Tibial nerve (tissue), 4 donors: ENCODE measurements at regions not wholly inside any gene's neighbourhood (a gene's known extent, or its start where the extent isn't known, plus 50 kb on each side); places are given as distances from the start of the nearest gene placed in this dataset.
"Not testable (repeated sequence)": the region's sequence is repeated elsewhere in the genome, so short reads cannot be mapped to it uniquely, and the experiment has no call there.

Source experiments
- DNase-seq, 2 donors: peaks; one replicate each; pipeline ENCODE4 v3.0.0-alpha.2; 2019; ENCODE audit warnings: low spot score in 2 of 2
- H3K27ac ChIP-seq, 4 donors: fragments of 200-600 bp; sonication (generic) in 3 of 4; one replicate each; pipeline ENCODE4 v1.5.1; 2017 to 2019; ENCODE audit warnings: mild to moderate bottlenecking in 1 of 4
- H3K27me3 ChIP-seq, 2 donors: fragments of 200-600 bp; sonication (generic) in 1 of 2; one replicate each; pipeline versions ENCODE4 v1.5.1 to v1.6.0; 2017 to 2019
- H3K36me3 ChIP-seq, 3 donors: fragments of 200-600 bp; sonication (generic); one replicate each; pipeline ENCODE4 v1.5.1; 2018 to 2019
- H3K4me1 ChIP-seq, 4 donors: fragments of 200-600 bp; sonication (generic) in 3 of 4; one replicate each; pipeline ENCODE4 v1.5.1; 2017 to 2019
- H3K4me3 ChIP-seq, 4 donors: fragments of 200-600 bp; sonication (generic) in 3 of 4; one replicate each; pipeline ENCODE4 v1.5.1; 2017 to 2019; ENCODE audit warnings: mild to moderate bottlenecking in 1 of 4, moderate library complexity in 1 of 4
- H3K9me3 ChIP-seq, 4 donors: fragments of 200-600 bp; sonication (generic) in 3 of 4; one replicate each; pipeline ENCODE4 v1.5.1; 2017 to 2019
- EP300 ChIP-seq, 2 donors: sonication (generic); formaldehyde crosslinking; IDR thresholded peaks; one replicate each; pipeline ENCODE4 v1.6.1; 2017; ENCODE audit warnings: antibody characterized with exemption in 2 of 2, mild to moderate bottlenecking in 1 of 2
- POLR2A ChIP-seq, 2 donors: fragments of 450-650 bp; IDR thresholded peaks; one replicate each; pipeline ENCODE4 v1.6.1; 2017; ENCODE audit warnings: antibody characterized with exemption in 2 of 2, mild to moderate bottlenecking in 2 of 2, moderate library complexity in 2 of 2
- WGBS, 2 donors: methylation state at CpG; one replicate each; pipeline ENCODE4 v1.1.5; 2018; 5-methylcytosine and 5-hydroxymethylcytosine counted together
- TF ChIP-seq, protein P1 (sequence below), 5 experiments: fragments of 200-600 bp in 3 of 5; fragments of 450-650 bp in 2 of 5; sonication (generic) in 3 of 5; IDR thresholded peaks; one replicate each; pipeline ENCODE4 v1.5.1; 2016 to 2019; ENCODE audit warnings: antibody characterized with exemption in 5 of 5, mild to moderate bottlenecking in 3 of 5, moderate library complexity in 2 of 5

GRCh38 chr11:92050305-92050704 lies 174.3 kb upstream of the FAT3 start:
- DNase-seq, result no peak
- Histone ChIP-seq H3K36me3 (no peaks in the 10 kb centered on the region), H3K4me1 (no peaks in the 10 kb centered on the region), H3K9me3 (no peaks in the 10 kb centered on the region), H3K27ac (no peak overlapping the region), H3K27me3 (no peaks in the 10 kb centered on the region), H3K4me3 (no peak overlapping the region)
- TF ChIP-seq, protein P1, sequence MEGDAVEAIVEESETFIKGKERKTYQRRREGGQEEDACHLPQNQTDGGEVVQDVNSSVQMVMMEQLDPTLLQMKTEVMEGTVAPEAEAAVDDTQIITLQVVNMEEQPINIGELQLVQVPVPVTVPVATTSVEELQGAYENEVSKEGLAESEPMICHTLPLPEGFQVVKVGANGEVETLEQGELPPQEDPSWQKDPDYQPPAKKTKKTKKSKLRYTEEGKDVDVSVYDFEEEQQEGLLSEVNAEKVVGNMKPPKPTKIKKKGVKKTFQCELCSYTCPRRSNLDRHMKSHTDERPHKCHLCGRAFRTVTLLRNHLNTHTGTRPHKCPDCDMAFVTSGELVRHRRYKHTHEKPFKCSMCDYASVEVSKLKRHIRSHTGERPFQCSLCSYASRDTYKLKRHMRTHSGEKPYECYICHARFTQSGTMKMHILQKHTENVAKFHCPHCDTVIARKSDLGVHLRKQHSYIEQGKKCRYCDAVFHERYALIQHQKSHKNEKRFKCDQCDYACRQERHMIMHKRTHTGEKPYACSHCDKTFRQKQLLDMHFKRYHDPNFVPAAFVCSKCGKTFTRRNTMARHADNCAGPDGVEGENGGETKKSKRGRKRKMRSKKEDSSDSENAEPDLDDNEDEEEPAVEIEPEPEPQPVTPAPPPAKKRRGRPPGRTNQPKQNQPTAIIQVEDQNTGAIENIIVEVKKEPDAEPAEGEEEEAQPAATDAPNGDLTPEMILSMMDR (IDR thresholded peaks at IDR 0.05), result no peak
- TF ChIP-seq POLR2A (IDR thresholded peaks at IDR 0.05), result no peak
- TF ChIP-seq EP300 (IDR thresholded peaks at IDR 0.05), result no peak
- WGBS, 2 donors, result 23 to 24% methylated on average over 2 of the region's 2 CpGs

- H3K36me3 ChIP-seq, result no peaks in the 10 kb centered on the region
- WGBS, 2 donors, result 10 to 11% methylated on average over 1 of the region's 1 CpG
Measured at GRCh38 chr11:92048415-92048814, 176.2 kb upstream of the FAT3 start.

GRCh38 chr11:92046103-92046502 lies 178.5 kb upstream of the FAT3 start:
- Histone ChIP-seq H3K27ac (no peak overlapping the region), H3K4me3 (no peak overlapping the region), H3K27me3 (no peaks in the 10 kb centered on the region), H3K9me3 (no peaks in the 10 kb centered on the region), H3K4me1 (no peaks in the 10 kb centered on the region), H3K36me3 (no peaks in the 10 kb centered on the region)
- TF ChIP-seq, protein P1 (IDR thresholded peaks at IDR 0.05), result no peak
- TF ChIP-seq POLR2A (IDR thresholded peaks at IDR 0.05), result no peak
- TF ChIP-seq EP300 (IDR thresholded peaks at IDR 0.05), result no peak
- DNase-seq, result no peak

More at GRCh38 chr11:92048415-92048814, 176.2 kb upstream of the FAT3 start:
- Histone ChIP-seq H3K4me3 (no peak overlapping the region), H3K27ac (no peak overlapping the region), H3K27me3 (no peaks in the 10 kb centered on the region), H3K4me1 (no peaks in the 10 kb centered on the region), H3K9me3 (no peaks in the 10 kb centered on the region)
- no peak for TF ChIP-seq EP300 (IDR thresholded peaks at IDR 0.05)
- TF ChIP-seq POLR2A (IDR thresholded peaks at IDR 0.05), result no peak
- TF ChIP-seq, protein P1 (IDR thresholded peaks at IDR 0.05), result no peak
- no peak for DNase-seq

DNA sequence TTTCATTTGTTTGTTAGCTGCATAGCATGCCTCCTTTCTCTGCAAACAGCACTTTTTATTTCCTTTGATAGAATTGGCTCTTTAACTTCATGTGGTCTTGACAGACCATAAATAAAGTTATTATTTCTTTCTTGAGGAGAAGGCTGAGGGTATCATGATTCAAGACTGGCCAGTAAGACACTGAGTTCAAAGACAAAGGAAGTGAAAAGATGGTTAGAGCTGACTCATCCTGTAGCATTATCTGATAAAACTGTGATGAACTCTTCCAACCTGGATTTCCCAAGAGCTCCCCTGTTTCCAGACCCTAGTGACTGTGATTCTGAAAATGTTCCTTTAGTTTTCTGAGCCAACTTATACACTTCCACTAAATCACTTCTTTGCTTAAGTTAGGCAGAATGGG lies 179.3 kb upstream of the FAT3 start:
- Histone ChIP-seq H3K27me3 (no peaks in the 10 kb centered on the region), H3K27ac (no peak overlapping the region), H3K4me1 (no peaks in the 10 kb centered on the region), H3K9me3 (no peaks in the 10 kb centered on the region), H3K36me3 (no peaks in the 10 kb centered on the region), H3K4me3 (no peak overlapping the region)
- DNase-seq, result no peak
- no peak for TF ChIP-seq EP300 (IDR thresholded peaks at IDR 0.05)
- TF ChIP-seq POLR2A (IDR thresholded peaks at IDR 0.05), result no peak
- TF ChIP-seq, protein P1 (IDR thresholded peaks at IDR 0.05), result no peak

DNA sequence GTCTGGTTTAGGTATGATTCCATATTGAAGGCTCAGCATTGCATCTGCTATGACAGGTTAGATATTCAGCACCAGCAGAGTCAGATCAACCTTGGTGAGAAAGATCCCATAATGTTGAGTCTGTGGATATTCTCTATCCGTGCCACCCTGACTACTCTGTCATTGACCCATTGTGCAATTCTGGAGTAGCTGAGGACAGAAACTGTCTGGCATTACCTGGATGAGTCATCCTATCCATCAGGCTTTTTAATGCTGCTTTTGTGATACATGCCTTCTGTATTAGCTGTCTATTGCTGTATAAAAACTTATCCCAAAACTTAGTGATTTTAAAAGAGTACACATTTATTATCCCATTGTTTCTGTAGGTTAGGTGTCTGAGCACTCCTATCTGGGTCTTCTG lies 189.1 kb upstream of the FAT3 start:
- Histone ChIP-seq H3K4me1 (no peaks in the 10 kb centered on the region), H3K4me3 (no peak overlapping the region), H3K27ac (no peak overlapping the region), H3K36me3 (no peaks in the 10 kb centered on the region), H3K27me3 (no peaks in the 10 kb centered on the region), H3K9me3 (no peaks in the 10 kb centered on the region)
- TF ChIP-seq POLR2A (IDR thresholded peaks at IDR 0.05), result no peak
- TF ChIP-seq EP300 (IDR thresholded peaks at IDR 0.05), result no peak
- TF ChIP-seq, protein P1 (IDR thresholded peaks at IDR 0.05), result no peak
- WGBS, 2 donors, result 90 to 94% methylated on average over 1 of the region's 1 CpG
- DNase-seq, result no peak

DNA sequence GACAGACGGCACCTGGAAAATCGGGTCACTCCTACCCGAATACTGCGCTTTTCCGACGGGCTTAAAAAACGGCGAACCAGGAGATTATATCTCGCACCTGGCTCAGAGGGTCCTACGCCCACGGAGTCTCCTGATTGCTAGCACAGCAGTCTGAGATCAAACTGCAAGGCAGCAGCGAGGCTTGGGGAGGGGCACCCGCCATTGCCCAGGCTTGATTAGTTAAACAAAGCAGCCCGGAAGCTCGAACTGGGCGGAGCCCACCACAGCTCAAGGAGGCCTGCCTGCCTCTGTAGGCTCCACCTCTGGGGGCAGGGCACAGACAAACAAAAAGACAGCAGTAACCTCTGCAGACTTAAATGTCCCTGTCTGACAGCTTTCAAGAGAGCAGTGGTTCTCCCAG lies 197.5 kb upstream of the FAT3 start:
- H3K36me3 ChIP-seq, H3K27me3 ChIP-seq, DNase-seq, H3K9me3 ChIP-seq, H3K27ac ChIP-seq, H3K4me1 ChIP-seq, H3K4me3 ChIP-seq: not testable (repeated sequence)
- 78 to 86% methylated on average over 15 to 16 of the region's 16 CpGs for WGBS, 2 donors
